Keratinocyte (primary cell): ENCODE measurements at regions not wholly inside any gene's neighbourhood (a gene's known extent, or its start where the extent isn't known, plus 50 kb on each side); places are given as distances from the start of the nearest gene placed in this dataset.

Source experiments
- DNase-seq: peaks from one replicate; pipeline ENCODE4 v3.0.0-alpha.2; 2011; ENCODE audit warnings: low read depth, missing footprints, low spot score
- FAIRE-seq: peaks from 2 replicates; lab custom pipeline; 2011; peaks lifted over from hg19 to GRCh38; lab: Jason Lieb, UNC
- H2AFZ ChIP-seq: 2 replicates; pipeline ENCODE4 v1.6.0; 2012; ENCODE audit warnings: low read length, control low read depth, inconsistent platforms; ENCODE audit not compliant: control insufficient read depth
- H3K27ac ChIP-seq: 2 replicates; pipeline ENCODE4 v1.5.1; 2011; ENCODE audit warnings: low read length; ENCODE audit not compliant: control insufficient read depth, insufficient read depth
- H3K27me3 ChIP-seq: 3 replicates; pipeline ENCODE4 v1.6.0; 2011; ENCODE audit warnings: low read length; ENCODE audit not compliant: control insufficient read depth, insufficient read depth; ENCODE audit errors: extremely low read depth
- H3K36me3 ChIP-seq, 2 experiments: 2 replicates in 1 of 2; 3 replicates in 1 of 2; pipeline ENCODE4 v1.5.1; 2011; ENCODE audit warnings: low read length in 2 of 2, mild to moderate bottlenecking in 1 of 2; ENCODE audit not compliant: control insufficient read depth in 2 of 2, insufficient read depth in 2 of 2; ENCODE audit errors: extremely low read depth in 1 of 2
- H3K4me1 ChIP-seq: 3 replicates; pipeline ENCODE4 v1.5.1; 2011; ENCODE audit warnings: low read length; ENCODE audit not compliant: control insufficient read depth, insufficient read depth; ENCODE audit errors: extremely low read depth
- H3K4me2 ChIP-seq: 3 replicates; pipeline ENCODE4 v1.6.0; 2011; ENCODE audit warnings: low read depth, low read length; ENCODE audit not compliant: control insufficient read depth, insufficient read depth; ENCODE audit errors: extremely low read depth
- H3K4me3 ChIP-seq, 3 experiments: fragments of 200-600 bp in 1 of 3; sonication (generic) in 1 of 3; 2 replicates in 2 of 3; 3 replicates in 1 of 3; pipeline ENCODE4 v1.5.1; 2011 to 2016; ENCODE audit warnings: low read length in 3 of 3, mild to moderate bottlenecking in 3 of 3, control low read depth in 2 of 3, inconsistent platforms in 1 of 3, low read depth in 1 of 3, mixed read lengths in 1 of 3, mixed run types in 1 of 3, moderate library complexity in 1 of 3; ENCODE audit not compliant: control insufficient read depth in 2 of 3, insufficient read depth in 2 of 3; ENCODE audit errors: extremely low read depth in 1 of 3
- H3K79me2 ChIP-seq: 2 replicates; pipeline ENCODE4 v1.6.0; 2012; ENCODE audit warnings: low read length; ENCODE audit not compliant: control insufficient read depth, insufficient read depth
- H3K9ac ChIP-seq: 3 replicates; pipeline ENCODE4 v1.6.0; 2011; ENCODE audit warnings: low read length; ENCODE audit not compliant: control insufficient read depth, insufficient read depth; ENCODE audit errors: extremely low read depth
- H3K9me1 ChIP-seq: 3 replicates; pipeline ENCODE4 v1.6.0; 2011; ENCODE audit warnings: low read length; ENCODE audit not compliant: control insufficient read depth, insufficient read depth; ENCODE audit errors: extremely low read depth
- H3K9me3 ChIP-seq: 2 replicates; pipeline ENCODE4 v1.5.1; 2012; ENCODE audit warnings: low read depth, low read length; ENCODE audit not compliant: control insufficient read depth
- H4K20me1 ChIP-seq: 3 replicates; pipeline ENCODE4 v1.6.0; 2011; ENCODE audit warnings: low read length; ENCODE audit not compliant: control insufficient read depth, insufficient read depth; ENCODE audit errors: extremely low read depth
- CTCF ChIP-seq, 3 experiments: IDR thresholded peaks in 1 of 3; conservative IDR thresholded peaks in 1 of 3; optimal IDR thresholded peaks in 1 of 3; 2 replicates in 2 of 3; 3 replicates in 1 of 3; pipeline versions ENCODE3 to v1.5.1; 2011; ENCODE audit warnings: low read length in 3 of 3, mild to moderate bottlenecking in 3 of 3, moderate library complexity in 2 of 3, control low read depth in 1 of 3, inconsistent platforms in 1 of 3; ENCODE audit not compliant: insufficient read depth in 2 of 3; ENCODE audit errors: extremely low read depth in 1 of 3
- EZH2 ChIP-seq: IDR thresholded peaks from one replicate; pipeline ENCODE4 v1.6.1; 2012; ENCODE audit warnings: inconsistent platforms, mild to moderate bottlenecking, low read length, moderate library complexity
- dilution Hi-C: fragments of 300-500 bp; cut with MboI; formaldehyde crosslinking; loops from one replicate; pipeline ENCODE4 v1.7.0; 2020; ENCODE audit warnings: low sequenced_read_pairs; ENCODE audit not compliant: extremely low pct_ligation_motif_present

- no peaks in the 10 kb centered on the region for H3K9me1 ChIP-seq
- peaks cover 14% of the 10 kb centered on the region for H3K9me3 ChIP-seq
- H2AFZ ChIP-seq, result no peak overlapping the region
- H3K79me2 ChIP-seq, result no peaks in the 10 kb centered on the region
- H3K4me3 ChIP-seq, result no peak overlapping the region
- no peak overlapping the region for H3K27ac ChIP-seq
- no peaks in the 10 kb centered on the region for H3K4me1 ChIP-seq
- no peaks in the 10 kb centered on the region for H3K27me3 ChIP-seq
- dilution Hi-C loops, result no loop called here
- TF ChIP-seq EZH2 (no peak), CTCF (optimal IDR thresholded peaks at IDR 0.05 in 1 of 3, IDR thresholded peaks at IDR 0.05 in 1 of 3, conservative IDR thresholded peaks at IDR 0.05 in 1 of 3; ENCODE audit: extremely low read depth in 1 of 3, insufficient read depth in 2 of 3, low read length in 3 of 3) (no peak)
- DNase-seq (no peak), FAIRE-seq (no peak)
- H3K36me3 ChIP-seq, result no peaks in the 10 kb centered on the region
- no peak overlapping the region for H3K4me2 ChIP-seq
- H4K20me1 ChIP-seq, result no peaks in the 10 kb centered on the region
- H3K9ac ChIP-seq, result no peak overlapping the region
These were observed 272.9 kb upstream of the C1orf174 start for GRCh38 chr1:4172644-4173599.

GRCh38 chr1:4173731-4174130 is 273.7 kb upstream of the C1orf174 start:
- dilution Hi-C loops, result no loop called here
- Histone ChIP-seq H2AFZ (no peak overlapping the region), H4K20me1 (no peaks in the 10 kb centered on the region), H3K27ac (no peak overlapping the region), H3K36me3 (no peaks in the 10 kb centered on the region), H3K27me3 (no peaks in the 10 kb centered on the region), H3K4me1 (no peaks in the 10 kb centered on the region), H3K9me3 (peaks cover 18% of the 10 kb centered on the region), H3K4me2 (no peak overlapping the region), H3K4me3 (no peak overlapping the region), H3K9me1 (no peaks in the 10 kb centered on the region), H3K9ac (no peak overlapping the region), H3K79me2 (no peaks in the 10 kb centered on the region)
- no peak for FAIRE-seq
- TF ChIP-seq EZH2 (no peak), CTCF (optimal IDR thresholded peaks at IDR 0.05 in 1 of 3, IDR thresholded peaks at IDR 0.05 in 1 of 3, conservative IDR thresholded peaks at IDR 0.05 in 1 of 3; ENCODE audit: extremely low read depth in 1 of 3, insufficient read depth in 2 of 3, low read length in 3 of 3) (no peak)
- DNase-seq, result no peak
